Right ventricle myocardium inferior (tissue), 1 donor: ENCODE measurements at regions not wholly inside any gene's neighbourhood (a gene's known extent, or its start where the extent isn't known, plus 50 kb on each side); places are given as distances from the start of the nearest gene placed in this dataset.
"Not testable (repeated sequence)": the region's sequence is repeated elsewhere in the genome, so short reads cannot be mapped to it uniquely, and the experiment has no call there.

Experiments used
- ATAC-seq: fragments of 200-7000 bp; cut with Tn5 transposase; one replicate; pipeline ENCODE4 v1.9.1; 2020; ENCODE audit warnings: mild to moderate bottlenecking, moderate library complexity
- DNase-seq: peaks from one replicate; pipeline ENCODE4 v3.0.0; 2021; ENCODE audit errors: missing footprints
- intact Hi-C: fragments of 100-400 bp; cut with DNase I; formaldehyde crosslinking; loops from one replicate; pipeline ENCODE4 v1.11.0; 2022
- donor health status: DM: no; HTN: yes; CAD: no; lungs with severe emphysema.

GRCh38 chr7:152946616-152947015 is 187.1 kb downstream of the ACTR3B start:
- DNase-seq, ATAC-seq, intact Hi-C loops: not testable (repeated sequence)

- intact Hi-C loops: no loop called here
- DNase-seq (no peak), ATAC-seq (no peak)
Measured at GRCh38 chr7:152947686-152948085, 188.1 kb downstream of the ACTR3B start.

GRCh38 chr7:152949253-152949652 is 189.7 kb downstream of the ACTR3B start:
- DNase-seq (no peak), ATAC-seq (no peak)
- intact Hi-C loops: no loop called here

- intact Hi-C loops: no loop called here
- DNase-seq (no peak), ATAC-seq (no peak)
Measured at GRCh38 chr7:152949790-152950189, 190.2 kb downstream of the ACTR3B start.

GRCh38 chr7:152956006-152956405 is 196.5 kb downstream of the ACTR3B start:
- no peak for ATAC-seq
- intact Hi-C loops: no loop called here
- DNase-seq: no peak

GRCh38 chr7:152959610-152960009 is 200.1 kb downstream of the ACTR3B start:
- no peak for ATAC-seq
- DNase-seq: no peak
- intact Hi-C loops: no loop called here

GRCh38 chr7:152961796-152962195 is 202.2 kb downstream of the ACTR3B start:
- ATAC-seq, intact Hi-C loops, DNase-seq: not testable (repeated sequence)

- no peak for DNase-seq
- intact Hi-C loops: no loop called here
- ATAC-seq: no peak
Measured at GRCh38 chr7:152966189-152966588, 206.6 kb downstream of the ACTR3B start.

- DNase-seq: no peak
- intact Hi-C loops: no loop called here
- ATAC-seq: no peak
Measured at GRCh38 chr7:152967958-152968357, 208.4 kb downstream of the ACTR3B start.

GRCh38 chr7:152968514-152968913 is 209.0 kb downstream of the ACTR3B start:
- intact Hi-C loops: no loop called here
- no peak for DNase-seq
- no peak for ATAC-seq

GRCh38 chr7:152969335-152969734 is 209.8 kb downstream of the ACTR3B start:
- intact Hi-C loops: no loop called here
- no peak for DNase-seq
- ATAC-seq: no peak

GRCh38 chr7:152969839-152970238 is 210.3 kb downstream of the ACTR3B start:
- ATAC-seq: no peak
- intact Hi-C loops: no loop called here

GRCh38 chr7:152970481-152970880 is 210.9 kb downstream of the ACTR3B start:
- ATAC-seq (no peak), DNase-seq (no peak)
- intact Hi-C loops: no loop called here

More at GRCh38 chr7:152969839-152970238, 210.3 kb downstream of the ACTR3B start:
- DNase-seq: no peak

- DNase-seq (no peak), ATAC-seq (no peak)
- intact Hi-C loops: no loop called here
Measured at GRCh38 chr7:152974577-152974976, 215.0 kb downstream of the ACTR3B start.

GRCh38 chr7:152975076-152975475 is 215.5 kb downstream of the ACTR3B start:
- intact Hi-C loops: no loop called here
- DNase-seq: no peak
- ATAC-seq: no peak

- intact Hi-C loops: no loop called here
- no peak for ATAC-seq
Measured at GRCh38 chr7:152979376-152979775, 219.8 kb downstream of the ACTR3B start.

GRCh38 chr7:152984421-152984820 is 224.9 kb downstream of the ACTR3B start:
- ATAC-seq (no peak), DNase-seq (no peak)
- intact Hi-C loops: no loop called here

More at GRCh38 chr7:152979376-152979775, 219.8 kb downstream of the ACTR3B start:
- no peak for DNase-seq

GRCh38 chr7:152986376-152986775 is 226.8 kb downstream of the ACTR3B start:
- DNase-seq (no peak), ATAC-seq (no peak)
- intact Hi-C loops: no loop called here

GRCh38 chr7:152987656-152988055 is 228.1 kb downstream of the ACTR3B start:
- intact Hi-C loops: no loop called here
- DNase-seq (no peak), ATAC-seq (no peak)

GRCh38 chr7:152989889-152990380 is 230.4 kb downstream of the ACTR3B start:
- intact Hi-C loops: no loop called here
- no peak for ATAC-seq

GRCh38 chr7:152998420-152998819 is 238.9 kb downstream of the ACTR3B start:
- DNase-seq (no peak), ATAC-seq (no peak)
- intact Hi-C loops: no loop called here

More at GRCh38 chr7:152989889-152990380, 230.4 kb downstream of the ACTR3B start:
- no peak for DNase-seq
